GM21515 (cell line): ENCODE measurements at regions not wholly inside any gene's neighbourhood (a gene's known extent, or its start where the extent isn't known, plus 50 kb on each side); places are given as distances from the start of the nearest gene placed in this dataset.

ENCODE experiments used
- ATAC-seq: cut with Tn5 transposase; IDR thresholded peaks from one replicate; pipeline ENCODE4 v1.9.1; 2021; ENCODE audit not compliant: unreplicated experiment

- ATAC-seq, result peak; percentile 45
These were observed 76.5 kb upstream of the ADRB1 start for GRCh38 chr10:113967126-113967525.

DNA sequence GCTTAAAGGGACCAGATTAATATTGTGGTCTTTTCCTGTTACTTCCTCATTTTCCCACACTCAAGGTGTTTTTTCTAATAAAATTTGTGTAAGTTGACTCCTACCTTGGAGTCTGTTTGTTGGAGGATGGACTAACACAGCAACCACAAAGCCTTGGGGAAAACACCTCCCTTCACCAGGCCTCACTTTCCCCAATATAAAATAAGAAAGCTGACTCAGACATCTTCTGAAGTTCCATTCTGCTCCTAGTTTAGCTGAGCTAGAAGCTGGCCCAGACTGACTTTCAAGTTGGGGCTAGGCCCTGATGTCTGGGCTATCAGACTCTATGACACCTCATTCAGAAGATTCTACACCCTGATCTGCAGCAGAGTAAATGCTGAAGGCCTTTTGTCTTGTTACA, 73.0 kb upstream of the ADRB1 start:
- no peak for ATAC-seq

DNA sequence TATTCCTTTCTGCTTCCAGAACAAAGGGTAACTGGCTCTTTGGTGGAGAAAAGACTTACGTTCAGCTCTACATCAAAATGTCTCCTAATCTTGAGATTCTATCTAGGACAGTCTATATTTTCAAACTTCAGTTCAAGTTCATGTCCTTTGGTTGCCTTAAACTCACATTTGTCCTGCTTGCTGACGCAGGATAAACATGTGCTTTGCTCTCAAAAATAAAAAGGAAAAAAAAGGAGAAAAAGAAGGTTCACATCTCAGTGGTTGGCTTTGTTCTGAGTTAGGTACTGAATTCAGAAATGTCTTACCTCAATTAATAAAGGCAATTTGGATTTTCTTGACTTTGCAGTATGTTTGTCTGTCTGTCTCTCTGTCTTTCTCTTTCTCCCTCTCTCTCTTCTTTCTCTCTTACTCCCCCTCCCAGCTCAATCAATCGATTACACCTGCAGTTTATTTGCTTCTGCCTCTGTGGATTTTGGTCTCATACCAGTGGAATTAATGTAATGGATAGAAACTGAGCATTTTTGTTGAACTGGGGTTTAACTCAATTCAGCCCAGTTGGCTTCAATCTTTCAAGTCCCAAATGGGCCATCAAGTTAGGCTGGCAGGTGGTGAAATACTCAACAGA, 72.2 kb upstream of the ADRB1 start:
- no peak for ATAC-seq

- no peak for ATAC-seq
These were observed 66.5 kb upstream of the ADRB1 start for GRCh38 chr10:113977174-113977573.

GRCh38 chr10:113978802-113979201, 64.9 kb upstream of the ADRB1 start:
- ATAC-seq, result no peak

DNA sequence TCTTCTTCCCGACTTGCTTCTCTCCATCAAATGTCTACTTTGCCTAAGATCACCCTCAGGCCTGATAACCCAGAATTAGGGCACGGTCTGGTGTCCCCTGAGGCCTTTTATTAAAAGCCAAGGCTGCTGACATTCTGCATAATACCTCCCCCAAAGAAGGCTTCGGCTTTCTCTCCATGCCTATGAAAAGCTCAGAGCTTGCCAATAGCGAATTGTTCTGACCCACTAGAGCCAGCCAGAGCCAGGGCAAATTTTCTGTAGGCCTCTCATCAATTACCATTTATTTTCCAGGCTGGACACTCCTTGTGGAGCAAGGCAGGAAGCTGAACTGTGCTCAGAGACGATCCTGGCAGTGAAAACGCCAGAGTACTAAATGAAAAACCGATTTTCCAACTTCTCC, 64.3 kb upstream of the ADRB1 start:
- ATAC-seq, result no peak

DNA sequence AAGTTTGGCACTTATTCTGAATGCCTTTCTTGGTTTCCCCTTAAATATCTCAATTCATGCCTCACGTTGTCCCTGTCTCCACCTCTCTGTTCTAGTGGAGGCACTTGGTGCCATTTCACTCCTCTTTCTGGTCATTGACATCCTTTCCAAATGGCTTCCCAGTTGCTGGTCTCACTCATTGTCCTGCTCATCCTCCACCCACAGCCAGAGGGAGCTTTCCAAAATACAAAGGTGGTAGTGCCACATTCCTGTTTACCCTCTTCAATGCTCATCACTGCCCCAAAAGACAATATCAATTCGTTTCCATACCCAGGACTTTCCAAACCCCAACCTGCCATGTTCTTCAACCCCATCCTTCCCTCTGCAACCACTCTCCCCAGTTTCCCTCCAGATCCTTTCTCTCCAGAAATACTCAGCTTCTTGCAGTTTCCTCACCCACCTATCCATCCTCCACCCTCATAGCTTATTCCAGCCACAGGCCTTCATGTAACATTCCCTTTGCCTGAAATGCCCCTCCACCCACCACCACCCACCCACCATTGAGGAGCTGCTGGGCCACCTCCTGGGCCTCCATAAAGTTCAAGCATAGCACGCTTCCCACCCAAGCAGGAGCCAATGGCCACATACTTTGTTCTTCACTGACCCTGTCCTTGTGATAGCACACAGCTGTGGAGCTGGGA, 63.1 kb upstream of the ADRB1 start:
- no peak for ATAC-seq

GRCh38 chr10:113982296-113982695, 61.4 kb upstream of the ADRB1 start:
- ATAC-seq, result no peak

- ATAC-seq, result peak; percentile 86
These were observed 60.9 kb upstream of the ADRB1 start for GRCh38 chr10:113982769-113983168.

DNA sequence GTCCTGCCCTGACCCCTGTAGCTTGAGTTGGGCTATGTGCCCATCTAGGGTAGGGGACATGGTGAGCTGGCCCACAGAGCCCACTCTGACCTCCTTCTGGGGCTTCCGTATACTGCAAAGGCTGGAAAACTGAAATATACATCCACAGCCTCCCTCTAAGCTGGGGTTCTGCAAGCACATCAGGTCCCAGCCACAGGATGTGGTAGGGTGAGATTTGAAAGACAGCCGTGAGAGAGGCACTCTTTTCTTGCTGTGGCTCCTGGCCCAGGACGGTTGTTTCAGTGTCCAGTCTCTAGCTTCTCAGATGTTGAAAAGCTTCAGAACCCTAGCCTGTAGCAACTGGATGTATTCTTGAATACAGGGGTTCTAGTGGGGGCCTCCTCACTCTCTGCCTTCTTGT, 60.1 kb upstream of the ADRB1 start:
- no peak for ATAC-seq

DNA sequence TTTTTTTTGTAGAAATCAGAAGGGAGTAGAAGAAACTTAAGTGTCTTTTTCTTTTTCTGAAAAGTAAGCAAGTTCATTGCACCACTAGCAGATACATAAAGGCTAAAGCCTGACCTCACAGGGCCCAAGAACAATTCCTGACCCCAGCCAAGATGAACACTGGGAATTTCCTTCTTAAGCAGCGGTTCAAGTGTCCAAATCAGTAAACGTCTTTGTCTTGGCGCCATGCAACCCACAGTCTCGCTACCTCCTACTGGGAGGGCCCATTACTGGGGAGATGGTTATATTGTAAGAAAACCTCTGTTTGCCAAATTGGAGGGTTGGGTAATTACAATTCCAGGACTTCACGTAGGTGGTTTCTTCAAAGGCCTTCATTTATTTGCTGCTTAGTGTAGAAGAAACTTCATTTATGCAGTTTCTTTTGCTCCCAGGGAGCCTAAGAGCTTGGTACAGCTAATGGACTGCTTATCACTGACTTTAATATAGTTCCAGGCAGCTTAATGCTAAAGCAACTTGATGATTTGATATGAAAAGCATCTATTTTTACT, 58.3 kb upstream of the ADRB1 start:
- no peak for ATAC-seq

DNA sequence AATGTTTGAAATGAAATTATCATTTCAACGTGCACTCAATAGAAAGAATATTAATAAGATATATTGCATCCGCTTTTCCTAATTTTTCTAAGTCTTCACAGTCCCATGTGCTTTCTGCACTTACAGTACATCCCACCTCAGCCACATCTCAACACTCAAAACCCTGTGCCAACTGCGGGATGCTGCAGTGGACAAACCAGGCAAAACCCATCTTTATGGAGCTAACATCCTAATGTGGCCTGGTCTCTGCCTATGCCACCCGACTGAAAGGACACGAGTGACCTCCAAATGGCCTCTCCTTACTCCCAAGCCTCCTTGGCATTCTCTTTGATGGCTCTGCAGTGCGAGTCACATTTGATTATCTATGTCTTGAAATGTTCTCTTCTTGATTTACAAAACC, 57.4 kb upstream of the ADRB1 start:
- ATAC-seq, result no peak

DNA sequence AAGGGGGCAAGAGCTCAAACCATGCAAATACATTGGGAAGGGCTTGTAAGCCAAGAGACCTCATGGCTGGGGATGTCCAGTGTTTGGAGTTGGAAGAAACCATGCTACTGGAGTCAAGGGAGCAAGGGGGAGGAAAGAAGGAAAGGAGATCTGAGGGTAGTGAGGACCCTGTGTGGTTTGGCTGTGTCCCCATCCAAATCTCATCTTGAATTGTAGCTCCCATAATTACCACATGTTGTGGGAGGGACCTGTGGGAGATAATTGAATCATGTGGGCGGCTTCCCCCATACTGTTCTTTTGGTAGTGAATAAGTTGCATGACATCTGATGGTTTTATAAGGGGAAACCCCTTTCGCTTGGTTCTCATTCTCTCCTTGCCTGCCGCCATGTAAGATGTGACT, 56.5 kb upstream of the ADRB1 start:
- ATAC-seq, result no peak

GRCh38 chr10:113987805-113988204, 55.9 kb upstream of the ADRB1 start:
- no peak for ATAC-seq

DNA sequence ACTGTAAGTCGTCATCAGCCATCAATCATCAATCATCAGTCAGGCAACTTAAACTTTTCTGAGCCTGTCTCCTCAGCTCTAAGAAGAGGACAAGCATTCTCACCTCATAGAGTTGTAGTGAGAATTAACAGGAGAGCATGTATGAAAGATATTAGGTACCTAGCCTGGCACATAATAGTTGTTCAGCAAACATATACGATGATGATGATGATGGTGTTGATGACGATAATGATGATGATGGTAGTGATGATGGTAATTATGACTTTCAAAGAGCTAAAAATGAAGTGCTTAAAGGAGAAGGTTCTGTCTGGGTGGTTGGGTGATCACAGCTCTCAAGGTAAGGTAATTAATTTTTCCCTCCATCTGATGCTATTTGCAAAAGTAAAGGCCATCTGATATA, 55.1 kb upstream of the ADRB1 start:
- no peak for ATAC-seq

- ATAC-seq, result no peak
These were observed 52.4 kb upstream of the ADRB1 start for GRCh38 chr10:113991091-113991860.

GRCh38 chr10:113992471-113993011, 51.1 kb upstream of the ADRB1 start:
- ATAC-seq, result no peak

DNA sequence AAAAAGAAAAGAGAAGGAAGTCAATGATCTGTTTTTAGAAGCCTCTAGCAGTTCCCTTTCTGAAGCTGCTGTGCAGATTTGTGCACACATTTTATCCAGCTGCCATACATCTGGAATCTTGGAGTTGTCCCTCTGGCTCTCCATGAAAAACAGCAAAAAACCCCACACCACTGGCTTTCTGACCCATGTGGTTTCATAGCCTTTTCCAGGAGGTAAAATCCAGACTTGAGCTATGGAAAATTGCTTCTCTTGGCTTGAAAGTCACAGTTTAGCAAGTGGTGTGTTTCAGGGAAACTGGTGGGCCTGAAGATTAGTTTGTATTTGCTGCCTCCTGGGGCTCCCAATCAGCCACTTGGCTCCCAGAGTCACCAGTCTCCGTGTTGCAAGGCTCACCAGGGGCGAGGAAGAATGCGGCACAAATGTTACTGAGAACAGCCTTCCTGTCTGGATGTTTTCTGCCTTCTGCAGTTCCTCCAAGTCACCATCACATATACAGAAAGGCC, 50.1 kb upstream of the ADRB1 start:
- no peak for ATAC-seq
